ENCODE measurements at regions not wholly inside any gene's neighbourhood (a gene's known extent, or its start where the extent isn't known, plus 50 kb on each side); places are given as distances from the start of the nearest gene placed in this dataset.

- TF ChIP-seq CTCF (conservative IDR thresholded peaks at IDR 0.05 in 1 of 2, IDR thresholded peaks at IDR 0.05 in 1 of 2; ENCODE audit: extremely low read depth in 1 of 2, insufficient read depth in 1 of 2, low read depth in 1 of 2, low read length in 2 of 2) (no peak), EZH2 (IDR thresholded peaks at IDR 0.05; ENCODE audit: borderline replicate concordance, low read length) (no peak)
These were observed 148.5 kb upstream of the TAB2 start for GRCh38 chr6:149168968-149169367.
